ENCODE measurements at regions not wholly inside any gene's neighbourhood (a gene's known extent, or its start where the extent isn't known, plus 50 kb on each side); places are given as distances from the start of the nearest gene placed in this dataset.

DNA sequence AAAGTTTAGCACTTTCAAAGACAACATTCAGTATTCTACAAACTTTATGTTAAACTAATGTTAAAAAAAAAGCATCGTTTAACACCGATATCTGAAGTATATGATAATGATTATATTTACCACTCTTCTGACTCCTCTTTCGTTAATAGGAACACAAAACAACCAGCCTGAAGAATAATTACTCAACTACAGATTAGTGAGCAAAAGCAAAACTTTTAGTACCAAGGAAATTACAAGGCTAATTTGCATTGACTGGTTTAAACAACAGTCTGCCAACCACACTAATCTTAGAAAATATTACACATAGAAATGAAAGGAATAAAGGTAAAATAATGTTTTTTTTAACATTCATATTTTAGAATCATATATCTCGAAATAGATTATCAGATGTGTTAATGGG lies 500.7 kb downstream of the LMO4 start:
- intact Hi-C loops (cut with micrococcal nuclease; ENCODE audit: unreplicated experiment), result no loop called here
- H3K27ac ChIP-seq (ENCODE audit: low read length), result no peak overlapping the region
- no peak for DNase-seq (ENCODE audit: low read depth, low spot score)
- no peak overlapping the region for H3K4me3 ChIP-seq (ENCODE audit: low read depth in 2 of 2, low read length in 2 of 2)
- no peak for ATAC-seq
- no TSS peak for BruUV-seq (replicated peaks)
- POLR2A ChIA-PET, result no interaction called here
- CTCF ChIA-PET, result no interaction called here
- in situ Hi-C loops (cut with HindIII; ENCODE audit: low pct_unique_long_range_greater_than_20kb, low sequenced_read_pairs), result no loop called here
- H3K27me3 ChIP-seq (ENCODE audit: control insufficient read depth, insufficient read depth, low read length), result no peaks in the 10 kb centered on the region
- H3K36me3 ChIP-seq (ENCODE audit: control insufficient read depth, insufficient read depth, low read length), result no peaks in the 10 kb centered on the region
- no peaks in the 10 kb centered on the region for H3K9me3 ChIP-seq (ENCODE audit: control insufficient read depth, insufficient read depth, low read depth, low read length)
- H3K4me1 ChIP-seq (ENCODE audit: control insufficient read depth, insufficient read depth, low read length), result no peaks in the 10 kb centered on the region
- TF ChIP-seq TCF7L2 (IDR thresholded peaks at IDR 0.05; ENCODE audit: low read depth, low read length) (no peak), SIN3A (IDR thresholded peaks at IDR 0.05; ENCODE audit: borderline replicate concordance, insufficient read depth, low read depth, low read length) (no peak), POLR2AphosphoS5 (IDR thresholded peaks at IDR 0.05; ENCODE audit: low read depth, low read length) (no peak)
- TF ChIP-seq, protein P1, sequence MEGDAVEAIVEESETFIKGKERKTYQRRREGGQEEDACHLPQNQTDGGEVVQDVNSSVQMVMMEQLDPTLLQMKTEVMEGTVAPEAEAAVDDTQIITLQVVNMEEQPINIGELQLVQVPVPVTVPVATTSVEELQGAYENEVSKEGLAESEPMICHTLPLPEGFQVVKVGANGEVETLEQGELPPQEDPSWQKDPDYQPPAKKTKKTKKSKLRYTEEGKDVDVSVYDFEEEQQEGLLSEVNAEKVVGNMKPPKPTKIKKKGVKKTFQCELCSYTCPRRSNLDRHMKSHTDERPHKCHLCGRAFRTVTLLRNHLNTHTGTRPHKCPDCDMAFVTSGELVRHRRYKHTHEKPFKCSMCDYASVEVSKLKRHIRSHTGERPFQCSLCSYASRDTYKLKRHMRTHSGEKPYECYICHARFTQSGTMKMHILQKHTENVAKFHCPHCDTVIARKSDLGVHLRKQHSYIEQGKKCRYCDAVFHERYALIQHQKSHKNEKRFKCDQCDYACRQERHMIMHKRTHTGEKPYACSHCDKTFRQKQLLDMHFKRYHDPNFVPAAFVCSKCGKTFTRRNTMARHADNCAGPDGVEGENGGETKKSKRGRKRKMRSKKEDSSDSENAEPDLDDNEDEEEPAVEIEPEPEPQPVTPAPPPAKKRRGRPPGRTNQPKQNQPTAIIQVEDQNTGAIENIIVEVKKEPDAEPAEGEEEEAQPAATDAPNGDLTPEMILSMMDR (IDR thresholded peaks at IDR 0.05), result no peak
- TF ChIP-seq, protein P2, sequence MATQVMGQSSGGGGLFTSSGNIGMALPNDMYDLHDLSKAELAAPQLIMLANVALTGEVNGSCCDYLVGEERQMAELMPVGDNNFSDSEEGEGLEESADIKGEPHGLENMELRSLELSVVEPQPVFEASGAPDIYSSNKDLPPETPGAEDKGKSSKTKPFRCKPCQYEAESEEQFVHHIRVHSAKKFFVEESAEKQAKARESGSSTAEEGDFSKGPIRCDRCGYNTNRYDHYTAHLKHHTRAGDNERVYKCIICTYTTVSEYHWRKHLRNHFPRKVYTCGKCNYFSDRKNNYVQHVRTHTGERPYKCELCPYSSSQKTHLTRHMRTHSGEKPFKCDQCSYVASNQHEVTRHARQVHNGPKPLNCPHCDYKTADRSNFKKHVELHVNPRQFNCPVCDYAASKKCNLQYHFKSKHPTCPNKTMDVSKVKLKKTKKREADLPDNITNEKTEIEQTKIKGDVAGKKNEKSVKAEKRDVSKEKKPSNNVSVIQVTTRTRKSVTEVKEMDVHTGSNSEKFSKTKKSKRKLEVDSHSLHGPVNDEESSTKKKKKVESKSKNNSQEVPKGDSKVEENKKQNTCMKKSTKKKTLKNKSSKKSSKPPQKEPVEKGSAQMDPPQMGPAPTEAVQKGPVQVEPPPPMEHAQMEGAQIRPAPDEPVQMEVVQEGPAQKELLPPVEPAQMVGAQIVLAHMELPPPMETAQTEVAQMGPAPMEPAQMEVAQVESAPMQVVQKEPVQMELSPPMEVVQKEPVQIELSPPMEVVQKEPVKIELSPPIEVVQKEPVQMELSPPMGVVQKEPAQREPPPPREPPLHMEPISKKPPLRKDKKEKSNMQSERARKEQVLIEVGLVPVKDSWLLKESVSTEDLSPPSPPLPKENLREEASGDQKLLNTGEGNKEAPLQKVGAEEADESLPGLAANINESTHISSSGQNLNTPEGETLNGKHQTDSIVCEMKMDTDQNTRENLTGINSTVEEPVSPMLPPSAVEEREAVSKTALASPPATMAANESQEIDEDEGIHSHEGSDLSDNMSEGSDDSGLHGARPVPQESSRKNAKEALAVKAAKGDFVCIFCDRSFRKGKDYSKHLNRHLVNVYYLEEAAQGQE (IDR thresholded peaks at IDR 0.05; ENCODE audit: insufficient read depth in 1 of 2, low read depth in 2 of 2, low read length in 1 of 2), result no peak

DNA sequence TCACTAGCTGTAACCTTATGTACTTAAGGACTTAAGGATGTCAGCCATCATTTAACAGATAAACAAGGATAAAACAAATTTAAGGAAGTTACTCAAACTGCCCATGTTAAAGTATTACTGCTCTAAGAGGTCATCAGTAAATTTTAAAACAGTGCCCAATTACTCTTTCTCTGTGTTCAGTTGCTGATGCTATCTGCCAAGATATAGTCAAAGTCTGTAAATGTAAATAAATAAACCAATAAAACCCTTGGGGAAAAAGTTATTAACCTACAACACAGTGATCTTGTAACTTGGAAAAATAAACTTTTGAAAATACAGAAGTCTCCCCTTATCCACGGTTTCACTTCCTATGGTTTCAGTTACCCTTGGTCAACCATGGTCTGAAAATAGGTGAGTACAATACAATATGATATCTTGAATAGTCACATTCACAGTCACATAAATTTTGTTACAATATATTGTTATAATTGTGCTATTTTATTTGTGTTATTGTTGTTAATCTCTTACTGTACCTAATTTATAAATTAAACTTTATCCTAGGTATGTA lies 501.8 kb downstream of the LMO4 start:
- intact Hi-C loops (cut with micrococcal nuclease; ENCODE audit: unreplicated experiment), result no loop called here
- Histone ChIP-seq H3K4me1 (ENCODE audit: control insufficient read depth, insufficient read depth, low read length) (no peaks in the 10 kb centered on the region), H3K27ac (ENCODE audit: low read length) (no peak overlapping the region), H3K4me3 (ENCODE audit: low read depth in 2 of 2, low read length in 2 of 2) (no peak overlapping the region), H3K27me3 (ENCODE audit: control insufficient read depth, insufficient read depth, low read length) (no peaks in the 10 kb centered on the region), H3K36me3 (ENCODE audit: control insufficient read depth, insufficient read depth, low read length) (no peaks in the 10 kb centered on the region), H3K9me3 (ENCODE audit: control insufficient read depth, insufficient read depth, low read depth, low read length) (no peaks in the 10 kb centered on the region)
- ATAC-seq, result no peak
- in situ Hi-C loops (cut with HindIII; ENCODE audit: low pct_unique_long_range_greater_than_20kb, low sequenced_read_pairs), result no loop called here
- ChIA-PET POLR2A (no interaction called here), CTCF (no interaction called here)
- TF ChIP-seq, protein P2 (IDR thresholded peaks at IDR 0.05; ENCODE audit: insufficient read depth in 1 of 2, low read depth in 2 of 2, low read length in 1 of 2), result no peak
- no peak for TF ChIP-seq POLR2AphosphoS5 (IDR thresholded peaks at IDR 0.05; ENCODE audit: low read depth, low read length)
- TF ChIP-seq, protein P1 (IDR thresholded peaks at IDR 0.05), result no peak
- 0 out of 2 replicates have a peak, but pooled peaks have one; percentile 34 for TF ChIP-seq TCF7L2 (IDR thresholded peaks at IDR 0.05; ENCODE audit: low read depth, low read length)
- BruUV-seq (replicated peaks), result no TSS peak
- DNase-seq (ENCODE audit: low read depth, low spot score), result no peak

All from Panc1 (cell line).